WTC11 (cell line): ENCODE measurements at regions not wholly inside any gene's neighbourhood (a gene's known extent, or its start where the extent isn't known, plus 50 kb on each side); places are given as distances from the start of the nearest gene placed in this dataset.

Experiments
- ATAC-seq: fragments of 200-7000 bp; cut with Tn5 transposase; 2 replicates; pipeline ENCODE4 v1.10.0; 2021; ENCODE audit warnings: mild to moderate bottlenecking, moderate library complexity
- CTCF ChIA-PET: fragments of 300-600 bp; sonication (Branson Sonifier 250); formaldehyde crosslinking; loops from one replicate; lab custom pipeline; 2021; ENCODE audit warnings: antibody characterized with exemption; lab: Charles Lee
- POLR2A ChIA-PET: fragments of 350-600 bp; sonication (Branson Sonifier 250); formaldehyde crosslinking; loops from one replicate; lab custom pipeline; 2021; ENCODE audit warnings: antibody characterized with exemption; lab: Charles Lee
- DNase-seq: peaks from one replicate; pipeline ENCODE4 v3.0.0; 2021; ENCODE audit warnings: low spot score
- H3K27ac Mint-ChIP-seq: 2 replicates; pipeline ENCODE4 v1.8.0; 2021; ENCODE audit warnings: mixed read lengths
- H3K27me3 Mint-ChIP-seq: 2 replicates; pipeline ENCODE4 v1.8.0; 2021; ENCODE audit warnings: low read depth, mild to moderate bottlenecking, moderate library complexity, mixed read lengths
- H3K36me3 Mint-ChIP-seq: 2 replicates; pipeline ENCODE4 v1.8.0; 2021; ENCODE audit warnings: mixed read lengths
- H3K4me1 Mint-ChIP-seq: 2 replicates; pipeline ENCODE4 v1.8.0; 2022; ENCODE audit warnings: mixed read lengths
- H3K4me3 Mint-ChIP-seq: 2 replicates; pipeline ENCODE4 v1.8.0; 2021; ENCODE audit warnings: mild to moderate bottlenecking, moderate library complexity, mixed read lengths
- H3K9me3 Mint-ChIP-seq: 2 replicates; pipeline ENCODE4 v1.8.0; 2021; ENCODE audit warnings: mixed read lengths
- EMX1 ChIP-seq: fragments of 250-450 bp; sonication (Bioruptor Pico); IDR thresholded peaks from 2 replicates; pipeline ENCODE4 v1.8.0; 2021; ENCODE audit warnings: mild to moderate bottlenecking
- IRF2 ChIP-seq: sonication (generic); formaldehyde crosslinking; IDR thresholded peaks from 2 replicates; pipeline ENCODE4 v1.8.0; 2022; ENCODE audit warnings: low read depth, missing genetic modification reagents, borderline replicate concordance
- RELA ChIP-seq: sonication (generic); formaldehyde crosslinking; IDR thresholded peaks from 2 replicates; pipeline ENCODE4 v1.8.1; 2022; ENCODE audit warnings: missing genetic modification reagents, mild to moderate bottlenecking, borderline replicate concordance
- SMAD3 ChIP-seq: sonication (generic); formaldehyde crosslinking; IDR thresholded peaks from 2 replicates; pipeline ENCODE4 v1.8.0; 2022; ENCODE audit warnings: missing genetic modification reagents, mild to moderate bottlenecking, borderline replicate concordance
- TEAD4 ChIP-seq: sonication (generic); formaldehyde crosslinking; IDR thresholded peaks from 2 replicates; pipeline ENCODE4 v1.8.0; 2022; ENCODE audit warnings: mild to moderate bottlenecking, missing genetic modification reagents
- TP53 ChIP-seq: sonication (generic); formaldehyde crosslinking; IDR thresholded peaks from 2 replicates; pipeline ENCODE4 v1.8.1; 2023; ENCODE audit warnings: mild to moderate bottlenecking, missing genetic modification reagents
- ZNF219 ChIP-seq: sonication (generic); formaldehyde crosslinking; IDR thresholded peaks from 2 replicates; pipeline ENCODE4 v1.8.0; 2023; ENCODE audit warnings: missing genetic modification reagents, mild to moderate bottlenecking, borderline replicate concordance
- ZNF232 ChIP-seq: sonication (generic); formaldehyde crosslinking; IDR thresholded peaks from 2 replicates; pipeline ENCODE4 v1.8.0; 2022; ENCODE audit warnings: mild to moderate bottlenecking, missing genetic modification reagents
- ZNF263 ChIP-seq: sonication (generic); formaldehyde crosslinking; IDR thresholded peaks from 2 replicates; pipeline ENCODE4 v1.8.1; 2022; ENCODE audit warnings: low read depth, mild to moderate bottlenecking, moderate library complexity, missing genetic modification reagents
- ZNF396 ChIP-seq: fragments of 250-450 bp; sonication (Bioruptor Pico); IDR thresholded peaks from 2 replicates; pipeline ENCODE4 v1.8.0; 2021; ENCODE audit warnings: mild to moderate bottlenecking, moderate library complexity, borderline replicate concordance
- TF ChIP-seq, protein P1 (sequence below): sonication (generic); formaldehyde crosslinking; IDR thresholded peaks from 2 replicates; pipeline ENCODE4 v1.8.0; 2022; ENCODE audit warnings: mild to moderate bottlenecking, missing genetic modification reagents
- TF ChIP-seq, protein P2 (sequence below): sonication (generic); formaldehyde crosslinking; IDR thresholded peaks from 2 replicates; pipeline ENCODE4 v1.8.0; 2023; ENCODE audit warnings: missing genetic modification reagents
- TF ChIP-seq, protein P3 (sequence below): sonication (generic); formaldehyde crosslinking; IDR thresholded peaks from 2 replicates; pipeline ENCODE4 v1.8.1; 2022; ENCODE audit warnings: low read depth, missing genetic modification reagents, borderline replicate concordance
- TF ChIP-seq, protein P4 (sequence below): fragments of 200-600 bp; IDR thresholded peaks from 2 replicates; pipeline ENCODE4 v1.8.0; 2022; ENCODE audit warnings: antibody characterized with exemption
- TF ChIP-seq, protein P5 (sequence below): sonication (generic); formaldehyde crosslinking; IDR thresholded peaks from 2 replicates; pipeline ENCODE4 v1.8.1; 2022; ENCODE audit warnings: low read depth, mild to moderate bottlenecking, moderate library complexity, missing genetic modification reagents, borderline replicate concordance
- TF ChIP-seq, protein P6 (sequence below): fragments of 250-450 bp; sonication (Bioruptor Pico); IDR thresholded peaks from 2 replicates; pipeline ENCODE4 v1.9.0; 2021; ENCODE audit warnings: moderate library complexity, mild to moderate bottlenecking, inconsistent platforms, borderline replicate concordance
- TF ChIP-seq, protein P7 (sequence below): sonication (generic); formaldehyde crosslinking; IDR thresholded peaks from 2 replicates; pipeline ENCODE4 v1.8.0; 2022; ENCODE audit warnings: missing genetic modification reagents
- TF ChIP-seq, protein P8 (sequence below): fragments of 250-450 bp; sonication (Bioruptor Pico); conservative IDR thresholded peaks from 2 replicates; pipeline ENCODE4 v1.9.0; 2021; ENCODE audit warnings: mild to moderate bottlenecking

DNA sequence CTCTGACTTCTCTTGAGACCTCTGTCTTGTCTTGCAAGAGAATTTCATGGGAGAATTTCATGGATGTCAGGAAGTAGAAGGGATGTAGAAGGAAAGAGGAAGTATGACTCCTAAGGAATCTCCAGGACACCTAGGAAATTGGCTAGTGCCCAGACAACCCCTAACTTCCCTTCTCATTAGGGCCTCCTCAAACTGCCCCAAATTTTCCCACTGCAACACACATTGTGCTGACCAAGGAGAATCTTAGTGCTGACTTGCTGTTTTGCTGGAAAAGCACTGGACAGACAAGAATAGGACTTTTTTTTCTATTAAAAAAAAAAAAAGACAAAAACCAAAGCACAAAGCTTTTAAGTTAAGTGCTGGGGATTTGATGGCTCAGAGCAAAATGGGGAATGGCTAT is 236.1 kb upstream of the CADM1 start:
- peaks cover 54% of the 10 kb centered on the region for H3K4me1 Mint-ChIP-seq

DNA sequence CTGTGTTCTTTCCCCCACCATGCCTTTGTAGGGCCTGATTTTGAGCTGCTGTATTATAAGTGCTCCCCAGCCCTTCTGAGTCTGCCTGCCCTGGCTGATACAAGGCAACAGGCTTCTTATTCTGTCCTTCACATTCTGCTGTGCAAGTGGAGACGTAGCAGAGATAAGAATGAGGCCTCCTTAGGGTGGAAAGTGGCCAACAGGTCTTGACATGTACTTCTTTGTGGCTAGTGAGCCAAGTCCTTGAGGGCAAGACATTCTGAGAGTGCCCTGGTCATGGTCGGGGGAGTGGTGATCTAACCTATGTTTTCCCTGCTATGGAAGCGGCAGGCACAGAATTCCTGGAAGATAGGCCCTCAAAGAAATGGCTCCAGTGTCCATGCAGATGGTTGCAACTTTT is 235.7 kb upstream of the CADM1 start:
- Mint-ChIP-seq H3K4me3 (no peak overlapping the region), H3K36me3 (no peaks in the 10 kb centered on the region), H3K27me3 (peaks cover 20% of the 10 kb centered on the region), H3K9me3 (0 out of 2 replicates have a peak, but pooled peaks cover 3% of the 10 kb centered on the region), H3K4me1 (peaks cover 50% of the 10 kb centered on the region), H3K27ac (no peak overlapping the region)
- CTCF ChIA-PET: no interaction called here
- TF ChIP-seq TEAD4 (CRISPR knock-in tag) (no peak), IRF2 (no peak)
- DNase-seq: no peak
- POLR2A ChIA-PET: no interaction called here
- no peak for ATAC-seq

More for the DNA sequence above, 236.1 kb upstream of the CADM1 start:
- Mint-ChIP-seq H3K36me3 (no peaks in the 10 kb centered on the region), H3K9me3 (0 out of 2 replicates have a peak, but pooled peaks cover 3% of the 10 kb centered on the region), H3K27ac (no peak overlapping the region), H3K4me3 (no peak overlapping the region), H3K27me3 (peaks cover 20% of the 10 kb centered on the region)
- TF ChIP-seq, protein P1, sequence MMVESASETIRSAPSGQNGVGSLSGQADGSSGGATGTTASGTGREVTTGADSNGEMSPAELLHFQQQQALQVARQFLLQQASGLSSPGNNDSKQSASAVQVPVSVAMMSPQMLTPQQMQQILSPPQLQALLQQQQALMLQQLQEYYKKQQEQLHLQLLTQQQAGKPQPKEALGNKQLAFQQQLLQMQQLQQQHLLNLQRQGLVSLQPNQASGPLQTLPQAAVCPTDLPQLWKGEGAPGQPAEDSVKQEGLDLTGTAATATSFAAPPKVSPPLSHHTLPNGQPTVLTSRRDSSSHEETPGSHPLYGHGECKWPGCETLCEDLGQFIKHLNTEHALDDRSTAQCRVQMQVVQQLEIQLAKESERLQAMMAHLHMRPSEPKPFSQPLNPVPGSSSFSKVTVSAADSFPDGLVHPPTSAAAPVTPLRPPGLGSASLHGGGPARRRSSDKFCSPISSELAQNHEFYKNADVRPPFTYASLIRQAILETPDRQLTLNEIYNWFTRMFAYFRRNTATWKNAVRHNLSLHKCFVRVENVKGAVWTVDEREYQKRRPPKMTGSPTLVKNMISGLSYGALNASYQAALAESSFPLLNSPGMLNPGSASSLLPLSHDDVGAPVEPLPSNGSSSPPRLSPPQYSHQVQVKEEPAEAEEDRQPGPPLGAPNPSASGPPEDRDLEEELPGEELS (CRISPR knock-in tag): no peak
- TF ChIP-seq, protein P2, sequence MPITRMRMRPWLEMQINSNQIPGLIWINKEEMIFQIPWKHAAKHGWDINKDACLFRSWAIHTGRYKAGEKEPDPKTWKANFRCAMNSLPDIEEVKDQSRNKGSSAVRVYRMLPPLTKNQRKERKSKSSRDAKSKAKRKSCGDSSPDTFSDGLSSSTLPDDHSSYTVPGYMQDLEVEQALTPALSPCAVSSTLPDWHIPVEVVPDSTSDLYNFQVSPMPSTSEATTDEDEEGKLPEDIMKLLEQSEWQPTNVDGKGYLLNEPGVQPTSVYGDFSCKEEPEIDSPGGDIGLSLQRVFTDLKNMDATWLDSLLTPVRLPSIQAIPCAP (CRISPR knock-in tag): no peak
- TF ChIP-seq, protein P3, sequence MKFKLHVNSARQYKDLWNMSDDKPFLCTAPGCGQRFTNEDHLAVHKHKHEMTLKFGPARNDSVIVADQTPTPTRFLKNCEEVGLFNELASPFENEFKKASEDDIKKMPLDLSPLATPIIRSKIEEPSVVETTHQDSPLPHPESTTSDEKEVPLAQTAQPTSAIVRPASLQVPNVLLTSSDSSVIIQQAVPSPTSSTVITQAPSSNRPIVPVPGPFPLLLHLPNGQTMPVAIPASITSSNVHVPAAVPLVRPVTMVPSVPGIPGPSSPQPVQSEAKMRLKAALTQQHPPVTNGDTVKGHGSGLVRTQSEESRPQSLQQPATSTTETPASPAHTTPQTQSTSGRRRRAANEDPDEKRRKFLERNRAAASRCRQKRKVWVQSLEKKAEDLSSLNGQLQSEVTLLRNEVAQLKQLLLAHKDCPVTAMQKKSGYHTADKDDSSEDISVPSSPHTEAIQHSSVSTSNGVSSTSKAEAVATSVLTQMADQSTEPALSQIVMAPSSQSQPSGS: no peak
- DNase-seq (no peak), ATAC-seq (no peak)
- ChIA-PET POLR2A (no interaction called here), CTCF (no interaction called here)

DNA sequence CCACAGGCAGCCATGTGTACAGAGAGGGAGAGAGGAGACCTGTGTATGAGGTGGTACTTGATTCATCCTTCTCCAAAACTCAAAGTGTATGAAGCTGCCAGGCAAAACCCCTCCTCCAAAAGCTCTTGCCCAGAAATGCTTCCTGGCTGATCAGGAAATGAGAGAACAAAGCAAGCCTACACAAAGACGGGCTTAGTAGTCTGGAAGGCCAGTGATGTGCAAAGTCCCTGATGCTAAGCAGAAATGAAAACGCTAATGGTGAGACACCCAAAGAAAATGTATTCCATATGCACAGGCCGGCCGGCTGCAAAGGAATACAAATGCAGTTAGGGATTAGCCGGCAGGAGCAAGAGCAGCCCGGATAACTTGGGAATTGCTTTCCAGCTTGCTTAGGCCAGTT is 234.9 kb upstream of the CADM1 start:
- H3K4me1 Mint-ChIP-seq: peaks cover 42% of the 10 kb centered on the region
- DNase-seq (no peak), ATAC-seq (no peak)
- H3K27me3 Mint-ChIP-seq: peaks cover 21% of the 10 kb centered on the region
- 0 out of 2 replicates have a peak, but pooled peaks cover 3% of the 10 kb centered on the region for H3K9me3 Mint-ChIP-seq
- ChIA-PET CTCF (interaction anchor here (0.6 kb wide), 1 partner anchor 584 kb away, joined by 3 read pairs; no protein-coding TSS in a partner anchor), POLR2A (no interaction called here)
- H3K36me3 Mint-ChIP-seq: no peaks in the 10 kb centered on the region
- H3K27ac Mint-ChIP-seq: no peak overlapping the region
- H3K4me3 Mint-ChIP-seq: no peak overlapping the region
- TF ChIP-seq, protein P4, sequence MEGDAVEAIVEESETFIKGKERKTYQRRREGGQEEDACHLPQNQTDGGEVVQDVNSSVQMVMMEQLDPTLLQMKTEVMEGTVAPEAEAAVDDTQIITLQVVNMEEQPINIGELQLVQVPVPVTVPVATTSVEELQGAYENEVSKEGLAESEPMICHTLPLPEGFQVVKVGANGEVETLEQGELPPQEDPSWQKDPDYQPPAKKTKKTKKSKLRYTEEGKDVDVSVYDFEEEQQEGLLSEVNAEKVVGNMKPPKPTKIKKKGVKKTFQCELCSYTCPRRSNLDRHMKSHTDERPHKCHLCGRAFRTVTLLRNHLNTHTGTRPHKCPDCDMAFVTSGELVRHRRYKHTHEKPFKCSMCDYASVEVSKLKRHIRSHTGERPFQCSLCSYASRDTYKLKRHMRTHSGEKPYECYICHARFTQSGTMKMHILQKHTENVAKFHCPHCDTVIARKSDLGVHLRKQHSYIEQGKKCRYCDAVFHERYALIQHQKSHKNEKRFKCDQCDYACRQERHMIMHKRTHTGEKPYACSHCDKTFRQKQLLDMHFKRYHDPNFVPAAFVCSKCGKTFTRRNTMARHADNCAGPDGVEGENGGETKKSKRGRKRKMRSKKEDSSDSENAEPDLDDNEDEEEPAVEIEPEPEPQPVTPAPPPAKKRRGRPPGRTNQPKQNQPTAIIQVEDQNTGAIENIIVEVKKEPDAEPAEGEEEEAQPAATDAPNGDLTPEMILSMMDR: no peak
- TF ChIP-seq ZNF219 (CRISPR knock-in tag): no peak
- TF ChIP-seq, protein P5, sequence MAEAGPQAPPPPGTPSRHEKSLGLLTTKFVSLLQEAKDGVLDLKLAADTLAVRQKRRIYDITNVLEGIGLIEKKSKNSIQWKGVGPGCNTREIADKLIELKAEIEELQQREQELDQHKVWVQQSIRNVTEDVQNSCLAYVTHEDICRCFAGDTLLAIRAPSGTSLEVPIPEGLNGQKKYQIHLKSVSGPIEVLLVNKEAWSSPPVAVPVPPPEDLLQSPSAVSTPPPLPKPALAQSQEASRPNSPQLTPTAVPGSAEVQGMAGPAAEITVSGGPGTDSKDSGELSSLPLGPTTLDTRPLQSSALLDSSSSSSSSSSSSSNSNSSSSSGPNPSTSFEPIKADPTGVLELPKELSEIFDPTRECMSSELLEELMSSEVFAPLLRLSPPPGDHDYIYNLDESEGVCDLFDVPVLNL (CRISPR knock-in tag): no peak
- TF ChIP-seq, protein P6, sequence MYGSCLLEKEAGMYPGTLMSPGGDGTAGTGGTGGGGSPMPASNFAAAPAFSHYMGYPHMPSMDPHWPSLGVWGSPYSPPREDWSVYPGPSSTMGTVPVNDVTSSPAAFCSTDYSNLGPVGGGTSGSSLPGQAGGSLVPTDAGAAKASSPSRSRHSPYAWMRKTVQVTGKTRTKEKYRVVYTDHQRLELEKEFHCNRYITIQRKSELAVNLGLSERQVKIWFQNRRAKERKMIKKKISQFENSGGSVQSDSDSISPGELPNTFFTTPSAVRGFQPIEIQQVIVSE (CRISPR knock-in tag): no peak
- TF ChIP-seq EMX1 (CRISPR knock-in tag): no peak
- TF ChIP-seq ZNF396 (CRISPR knock-in tag): no peak
- no peak for TF ChIP-seq SMAD3 (CRISPR knock-in tag)
- no peak for TF ChIP-seq ZNF232 (CRISPR knock-in tag)
- TF ChIP-seq TP53 (CRISPR knock-in tag): no peak
- no peak for TF ChIP-seq RELA (CRISPR knock-in tag)
- TF ChIP-seq, protein P7, sequence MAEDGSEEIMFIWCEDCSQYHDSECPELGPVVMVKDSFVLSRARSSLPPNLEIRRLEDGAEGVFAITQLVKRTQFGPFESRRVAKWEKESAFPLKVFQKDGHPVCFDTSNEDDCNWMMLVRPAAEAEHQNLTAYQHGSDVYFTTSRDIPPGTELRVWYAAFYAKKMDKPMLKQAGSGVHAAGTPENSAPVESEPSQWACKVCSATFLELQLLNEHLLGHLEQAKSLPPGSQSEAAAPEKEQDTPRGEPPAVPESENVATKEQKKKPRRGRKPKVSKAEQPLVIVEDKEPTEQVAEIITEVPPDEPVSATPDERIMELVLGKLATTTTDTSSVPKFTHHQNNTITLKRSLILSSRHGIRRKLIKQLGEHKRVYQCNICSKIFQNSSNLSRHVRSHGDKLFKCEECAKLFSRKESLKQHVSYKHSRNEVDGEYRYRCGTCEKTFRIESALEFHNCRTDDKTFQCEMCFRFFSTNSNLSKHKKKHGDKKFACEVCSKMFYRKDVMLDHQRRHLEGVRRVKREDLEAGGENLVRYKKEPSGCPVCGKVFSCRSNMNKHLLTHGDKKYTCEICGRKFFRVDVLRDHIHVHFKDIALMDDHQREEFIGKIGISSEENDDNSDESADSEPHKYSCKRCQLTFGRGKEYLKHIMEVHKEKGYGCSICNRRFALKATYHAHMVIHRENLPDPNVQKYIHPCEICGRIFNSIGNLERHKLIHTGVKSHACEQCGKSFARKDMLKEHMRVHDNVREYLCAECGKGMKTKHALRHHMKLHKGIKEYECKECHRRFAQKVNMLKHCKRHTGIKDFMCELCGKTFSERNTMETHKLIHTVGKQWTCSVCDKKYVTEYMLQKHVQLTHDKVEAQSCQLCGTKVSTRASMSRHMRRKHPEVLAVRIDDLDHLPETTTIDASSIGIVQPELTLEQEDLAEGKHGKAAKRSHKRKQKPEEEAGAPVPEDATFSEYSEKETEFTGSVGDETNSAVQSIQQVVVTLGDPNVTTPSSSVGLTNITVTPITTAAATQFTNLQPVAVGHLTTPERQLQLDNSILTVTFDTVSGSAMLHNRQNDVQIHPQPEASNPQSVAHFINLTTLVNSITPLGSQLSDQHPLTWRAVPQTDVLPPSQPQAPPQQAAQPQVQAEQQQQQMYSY: no peak
- TF ChIP-seq, protein P8, sequence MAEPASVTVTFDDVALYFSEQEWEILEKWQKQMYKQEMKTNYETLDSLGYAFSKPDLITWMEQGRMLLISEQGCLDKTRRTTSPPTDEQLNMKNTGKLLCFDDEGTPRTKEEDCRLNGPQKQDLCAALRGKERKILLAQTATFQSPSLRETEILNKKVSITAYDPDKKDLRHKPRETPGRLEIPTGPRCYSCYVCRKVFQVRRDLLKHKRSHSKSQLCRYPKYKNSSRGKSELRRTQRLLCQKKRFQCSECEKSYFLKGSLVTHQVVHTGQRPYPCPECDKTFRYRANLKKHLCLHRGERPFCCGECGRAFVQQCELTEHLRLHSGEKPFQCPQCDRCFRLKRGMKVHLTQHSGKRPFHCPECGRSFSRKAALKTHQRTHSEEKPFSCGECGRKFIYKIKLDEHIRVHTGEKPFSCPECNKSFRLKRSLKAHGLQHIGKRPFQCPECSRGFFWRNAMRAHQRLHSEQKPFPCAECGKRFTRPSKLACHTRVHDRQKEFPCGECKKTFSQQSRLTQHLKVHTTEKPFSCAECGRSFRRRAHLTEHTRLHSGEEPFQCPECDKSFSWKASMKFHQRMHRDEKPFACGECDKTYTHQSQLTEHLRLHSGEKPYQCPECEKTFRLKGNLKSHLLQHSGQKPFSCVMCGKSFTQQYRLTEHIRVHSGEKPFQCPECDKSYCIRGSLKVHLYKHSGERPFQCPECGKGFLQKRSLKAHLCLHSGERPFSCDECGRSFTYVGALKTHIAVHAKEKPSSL (CRISPR knock-in tag): no peak
- TF ChIP-seq ZNF263: no peak
